ENCODE measurements at regions not wholly inside any gene's neighbourhood (a gene's known extent, or its start where the extent isn't known, plus 50 kb on each side); places are given as distances from the start of the nearest gene placed in this dataset.

DNA sequence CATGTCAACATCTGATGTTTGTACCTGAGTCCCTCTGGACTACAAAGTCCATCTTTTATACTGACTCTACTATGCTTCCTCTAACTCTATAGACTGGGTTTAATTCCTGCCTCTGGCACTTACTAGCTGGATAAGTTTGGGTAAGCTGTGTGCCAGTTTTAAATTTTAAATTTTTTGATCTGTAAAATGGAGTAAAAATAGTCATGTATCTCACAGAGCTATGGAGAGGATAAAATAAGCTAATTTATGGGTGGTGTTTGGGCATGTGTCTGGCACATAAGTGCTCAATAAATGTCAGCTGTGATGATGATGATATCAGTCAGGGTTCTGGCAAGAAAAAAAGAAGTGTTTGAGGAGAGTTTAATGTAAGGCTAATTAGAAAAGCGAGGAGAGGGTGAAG is 139.2 kb upstream of the C1orf21 start:
- WGBS (ENCODE audit: low lambda C conversion rate, missing lambda C conversion rate) = 91% methylated on average over 1 of the region's 1 CpG
- H3K4me3 ChIP-seq = no peak overlapping the region

DNA sequence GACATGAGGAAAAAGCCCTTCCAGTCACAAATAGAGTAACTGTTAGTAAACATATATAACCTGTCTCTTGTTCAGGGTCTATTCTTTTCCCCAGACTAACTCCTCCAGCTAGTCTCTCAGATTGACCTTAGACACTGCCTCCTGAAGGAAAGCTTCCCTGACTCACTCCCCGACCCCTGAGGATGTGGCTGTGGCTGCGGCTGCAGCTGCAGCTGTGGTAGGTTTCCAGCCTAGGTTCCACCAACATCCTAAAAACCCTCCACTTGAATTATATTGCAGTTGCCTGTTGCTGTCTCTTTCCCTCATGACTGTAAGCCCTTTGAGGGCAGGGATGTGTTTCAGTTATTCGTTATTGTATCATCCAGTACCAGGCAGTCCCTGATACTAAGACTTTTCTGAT is 132.9 kb upstream of the C1orf21 start:
- Histone ChIP-seq H3K27ac (no peak overlapping the region), H3K27me3 (no peaks in the 10 kb centered on the region), H2AFZ (no peak overlapping the region), H3K79me2 (no peaks in the 10 kb centered on the region), H3K9me3 (ENCODE audit: low read depth) (no peaks in the 10 kb centered on the region), H4K20me1 (ENCODE audit: insufficient read depth, poor library complexity, severe bottlenecking) (no peaks in the 10 kb centered on the region), H3K4me1 (ENCODE audit: insufficient read depth) (no peaks in the 10 kb centered on the region), H3K4me2 (no peak overlapping the region), H3K9me2 (replicated peaks; ENCODE audit: insufficient read depth) (no peaks in the 10 kb centered on the region), H3K36me3 (replicated peaks; ENCODE audit: insufficient read depth, low read depth) (no peaks in the 10 kb centered on the region), H3K4me3 (no peak overlapping the region)
- 95% methylated on average over 3 of the region's 3 CpGs for WGBS (ENCODE audit: low lambda C conversion rate, missing lambda C conversion rate)
- no peak for DNase-seq (ENCODE audit: low spot score)
- TF ChIP-seq, protein P1, sequence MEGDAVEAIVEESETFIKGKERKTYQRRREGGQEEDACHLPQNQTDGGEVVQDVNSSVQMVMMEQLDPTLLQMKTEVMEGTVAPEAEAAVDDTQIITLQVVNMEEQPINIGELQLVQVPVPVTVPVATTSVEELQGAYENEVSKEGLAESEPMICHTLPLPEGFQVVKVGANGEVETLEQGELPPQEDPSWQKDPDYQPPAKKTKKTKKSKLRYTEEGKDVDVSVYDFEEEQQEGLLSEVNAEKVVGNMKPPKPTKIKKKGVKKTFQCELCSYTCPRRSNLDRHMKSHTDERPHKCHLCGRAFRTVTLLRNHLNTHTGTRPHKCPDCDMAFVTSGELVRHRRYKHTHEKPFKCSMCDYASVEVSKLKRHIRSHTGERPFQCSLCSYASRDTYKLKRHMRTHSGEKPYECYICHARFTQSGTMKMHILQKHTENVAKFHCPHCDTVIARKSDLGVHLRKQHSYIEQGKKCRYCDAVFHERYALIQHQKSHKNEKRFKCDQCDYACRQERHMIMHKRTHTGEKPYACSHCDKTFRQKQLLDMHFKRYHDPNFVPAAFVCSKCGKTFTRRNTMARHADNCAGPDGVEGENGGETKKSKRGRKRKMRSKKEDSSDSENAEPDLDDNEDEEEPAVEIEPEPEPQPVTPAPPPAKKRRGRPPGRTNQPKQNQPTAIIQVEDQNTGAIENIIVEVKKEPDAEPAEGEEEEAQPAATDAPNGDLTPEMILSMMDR (IDR thresholded peaks at IDR 0.05; ENCODE audit: poor library complexity) = no peak
- TF ChIP-seq EZH2 (IDR thresholded peaks at IDR 0.05; ENCODE audit: borderline replicate concordance) (no peak), EZH2phosphoT487 (IDR thresholded peaks at IDR 0.05; ENCODE audit: low read depth, severe bottlenecking, unreplicated experiment) (no peak)

More for the DNA sequence above, 139.2 kb upstream of the C1orf21 start:
- no peak for DNase-seq (ENCODE audit: low spot score)
- Histone ChIP-seq H2AFZ (no peak overlapping the region), H3K79me2 (no peaks in the 10 kb centered on the region), H3K9me2 (replicated peaks; ENCODE audit: insufficient read depth) (no peaks in the 10 kb centered on the region), H3K27me3 (peaks cover 6% of the 10 kb centered on the region), H4K20me1 (ENCODE audit: insufficient read depth, poor library complexity, severe bottlenecking) (no peaks in the 10 kb centered on the region), H3K4me2 (no peak overlapping the region), H3K27ac (no peak overlapping the region), H3K36me3 (replicated peaks; ENCODE audit: insufficient read depth, low read depth) (no peaks in the 10 kb centered on the region), H3K4me1 (ENCODE audit: insufficient read depth) (peaks cover 7% of the 10 kb centered on the region), H3K9me3 (ENCODE audit: low read depth) (no peaks in the 10 kb centered on the region)
- no peak for TF ChIP-seq EZH2 (IDR thresholded peaks at IDR 0.05; ENCODE audit: borderline replicate concordance)
- TF ChIP-seq, protein P1 (IDR thresholded peaks at IDR 0.05; ENCODE audit: poor library complexity) = no peak
- no peak for TF ChIP-seq EZH2phosphoT487 (IDR thresholded peaks at IDR 0.05; ENCODE audit: low read depth, severe bottlenecking, unreplicated experiment)

DNA sequence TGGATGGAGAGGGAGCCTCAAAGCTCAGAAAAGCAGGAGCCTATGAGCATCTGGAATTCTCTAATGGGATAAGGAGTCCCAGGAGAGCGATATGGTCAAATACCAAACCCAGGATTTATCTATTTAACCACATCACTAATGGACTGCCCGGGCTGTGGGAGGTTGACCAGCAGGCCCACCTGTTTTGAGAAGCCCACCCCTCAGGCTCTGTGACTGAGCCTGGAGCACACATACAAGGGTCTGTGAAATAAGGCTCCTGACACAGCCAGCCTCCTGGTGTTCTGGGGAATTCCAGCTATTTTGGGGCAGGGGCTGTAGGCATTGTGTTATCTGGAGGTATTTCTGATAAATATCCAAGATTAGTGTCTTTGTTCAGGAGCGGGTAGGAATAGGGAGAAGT is 132.0 kb upstream of the C1orf21 start:
- Histone ChIP-seq H3K79me2 (no peaks in the 10 kb centered on the region), H3K27me3 (no peaks in the 10 kb centered on the region), H3K4me1 (ENCODE audit: insufficient read depth) (no peaks in the 10 kb centered on the region), H4K20me1 (ENCODE audit: insufficient read depth, poor library complexity, severe bottlenecking) (no peaks in the 10 kb centered on the region), H3K36me3 (replicated peaks; ENCODE audit: insufficient read depth, low read depth) (no peaks in the 10 kb centered on the region), H3K27ac (no peak overlapping the region), H3K9me3 (ENCODE audit: low read depth) (no peaks in the 10 kb centered on the region), H3K4me3 (no peak overlapping the region), H2AFZ (no peak overlapping the region), H3K4me2 (no peak overlapping the region), H3K9me2 (replicated peaks; ENCODE audit: insufficient read depth) (no peaks in the 10 kb centered on the region)
- WGBS (ENCODE audit: low lambda C conversion rate, missing lambda C conversion rate) = 52% methylated on average over 3 of the region's 3 CpGs
- TF ChIP-seq EZH2 (IDR thresholded peaks at IDR 0.05; ENCODE audit: borderline replicate concordance) (no peak), EZH2phosphoT487 (IDR thresholded peaks at IDR 0.05; ENCODE audit: low read depth, severe bottlenecking, unreplicated experiment) (no peak)
- TF ChIP-seq, protein P1 (IDR thresholded peaks at IDR 0.05; ENCODE audit: poor library complexity) = no peak
- no peak for DNase-seq (ENCODE audit: low spot score)

DNA sequence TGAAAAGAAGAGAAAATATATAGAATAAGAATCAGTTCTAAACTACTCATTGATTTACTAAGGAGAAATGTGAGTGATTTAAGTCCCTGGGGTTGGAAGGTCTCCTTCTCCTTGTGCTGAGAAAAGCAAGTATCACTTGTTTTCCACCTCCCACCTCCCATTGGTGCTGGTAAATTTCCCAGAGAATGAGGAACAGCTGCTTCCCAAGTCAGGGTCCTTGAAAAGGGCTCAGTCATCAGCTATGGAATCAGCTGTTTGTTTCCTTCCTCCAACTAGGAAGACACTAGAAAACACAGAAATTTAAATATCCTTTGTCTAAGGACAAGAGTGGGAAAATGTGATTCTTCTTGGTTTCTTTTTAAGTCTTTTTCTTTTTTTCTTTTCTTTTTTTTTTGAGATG is 131.3 kb upstream of the C1orf21 start:
- Histone ChIP-seq H2AFZ (no peak overlapping the region), H4K20me1 (ENCODE audit: insufficient read depth, poor library complexity, severe bottlenecking) (no peaks in the 10 kb centered on the region), H3K4me2 (no peak overlapping the region), H3K4me1 (ENCODE audit: insufficient read depth) (no peaks in the 10 kb centered on the region), H3K27ac (no peak overlapping the region), H3K4me3 (no peak overlapping the region), H3K36me3 (replicated peaks; ENCODE audit: insufficient read depth, low read depth) (no peaks in the 10 kb centered on the region), H3K9me3 (ENCODE audit: low read depth) (no peaks in the 10 kb centered on the region), H3K79me2 (no peaks in the 10 kb centered on the region), H3K9me2 (replicated peaks; ENCODE audit: insufficient read depth) (no peaks in the 10 kb centered on the region), H3K27me3 (no peaks in the 10 kb centered on the region)
- DNase-seq (ENCODE audit: low spot score) = no peak
- TF ChIP-seq, protein P1 (IDR thresholded peaks at IDR 0.05; ENCODE audit: poor library complexity) = no peak
- TF ChIP-seq EZH2 (IDR thresholded peaks at IDR 0.05; ENCODE audit: borderline replicate concordance) (no peak), EZH2phosphoT487 (IDR thresholded peaks at IDR 0.05; ENCODE audit: low read depth, severe bottlenecking, unreplicated experiment) (no peak)

Data from hepatocyte (in vitro differentiated cells).